ENCODE measurements at regions not wholly inside any gene's neighbourhood (a gene's known extent, or its start where the extent isn't known, plus 50 kb on each side); places are given as distances from the start of the nearest gene placed in this dataset.

GRCh38 chr12:13794706-13795105, 186.7 kb downstream of the GRIN2B start:
- DNase-seq (ENCODE audit: low read depth), result no peak
- Histone ChIP-seq H3K9me3 (ENCODE audit: control insufficient read depth, low read length) (no peaks in the 10 kb centered on the region), H3K9ac (ENCODE audit: low read length) (no peak overlapping the region), H3K4me3 (ENCODE audit: low read length) (no peak overlapping the region), H3K36me3 (ENCODE audit: control insufficient read depth, insufficient read depth, low read length, severe bottlenecking) (no peaks in the 10 kb centered on the region), H3K27me3 (replicated peaks; ENCODE audit: control insufficient read depth, insufficient read depth, low read length) (no peaks in the 10 kb centered on the region), H3K4me1 (ENCODE audit: control insufficient read depth, insufficient read depth, low read length) (no peaks in the 10 kb centered on the region)

- DNase-seq (ENCODE audit: low read depth), result no peak
- H3K27me3 ChIP-seq (replicated peaks; ENCODE audit: control insufficient read depth, insufficient read depth, low read length), result peaks cover 8% of the 10 kb centered on the region
Observed at GRCh38 chr12:13790317-13790716, 191.1 kb downstream of the GRIN2B start.

GRCh38 chr12:13788626-13789025, 192.8 kb downstream of the GRIN2B start:
- Histone ChIP-seq H3K9ac (ENCODE audit: low read length) (no peak overlapping the region), H3K4me1 (ENCODE audit: control insufficient read depth, insufficient read depth, low read length) (no peaks in the 10 kb centered on the region), H3K4me3 (ENCODE audit: low read length) (no peak overlapping the region), H3K9me3 (ENCODE audit: control insufficient read depth, low read length) (no peaks in the 10 kb centered on the region), H3K36me3 (ENCODE audit: control insufficient read depth, insufficient read depth, low read length, severe bottlenecking) (no peaks in the 10 kb centered on the region), H3K27me3 (replicated peaks; ENCODE audit: control insufficient read depth, insufficient read depth, low read length) (peaks cover 8% of the 10 kb centered on the region)
- no peak for DNase-seq (ENCODE audit: low read depth)

More at GRCh38 chr12:13790317-13790716, 191.1 kb downstream of the GRIN2B start:
- no peaks in the 10 kb centered on the region for H3K9me3 ChIP-seq (ENCODE audit: control insufficient read depth, low read length)
- no peak overlapping the region for H3K4me3 ChIP-seq (ENCODE audit: low read length)
- H3K9ac ChIP-seq (ENCODE audit: low read length), result no peak overlapping the region
- H3K36me3 ChIP-seq (ENCODE audit: control insufficient read depth, insufficient read depth, low read length, severe bottlenecking), result no peaks in the 10 kb centered on the region
- H3K4me1 ChIP-seq (ENCODE audit: control insufficient read depth, insufficient read depth, low read length), result no peaks in the 10 kb centered on the region

GRCh38 chr12:13786646-13787045, 194.8 kb downstream of the GRIN2B start:
- H3K9me3 ChIP-seq (ENCODE audit: control insufficient read depth, low read length), result no peaks in the 10 kb centered on the region
- no peak for DNase-seq (ENCODE audit: low read depth)
- H3K9ac ChIP-seq (ENCODE audit: low read length), result no peak overlapping the region

GRCh38 chr12:13784504-13784903, 196.9 kb downstream of the GRIN2B start:
- no peak overlapping the region for H3K9ac ChIP-seq (ENCODE audit: low read length)
- no peaks in the 10 kb centered on the region for H3K9me3 ChIP-seq (ENCODE audit: control insufficient read depth, low read length)
- H3K27me3 ChIP-seq (replicated peaks; ENCODE audit: control insufficient read depth, insufficient read depth, low read length), result peaks cover 8% of the 10 kb centered on the region
- DNase-seq (ENCODE audit: low read depth), result no peak
- H3K4me3 ChIP-seq (ENCODE audit: low read length), result no peak overlapping the region
- no peaks in the 10 kb centered on the region for H3K4me1 ChIP-seq (ENCODE audit: control insufficient read depth, insufficient read depth, low read length)
- H3K36me3 ChIP-seq (ENCODE audit: control insufficient read depth, insufficient read depth, low read length, severe bottlenecking), result no peaks in the 10 kb centered on the region

More at GRCh38 chr12:13786646-13787045, 194.8 kb downstream of the GRIN2B start:
- H3K27me3 ChIP-seq (replicated peaks; ENCODE audit: control insufficient read depth, insufficient read depth, low read length), result peaks cover 8% of the 10 kb centered on the region
- no peaks in the 10 kb centered on the region for H3K4me1 ChIP-seq (ENCODE audit: control insufficient read depth, insufficient read depth, low read length)
- no peak overlapping the region for H3K4me3 ChIP-seq (ENCODE audit: low read length)
- no peaks in the 10 kb centered on the region for H3K36me3 ChIP-seq (ENCODE audit: control insufficient read depth, insufficient read depth, low read length, severe bottlenecking)

GRCh38 chr12:13780453-13780852, 200.9 kb downstream of the GRIN2B start:
- Histone ChIP-seq H3K4me3 (ENCODE audit: low read length) (no peak overlapping the region), H3K9me3 (ENCODE audit: control insufficient read depth, low read length) (no peaks in the 10 kb centered on the region), H3K4me1 (ENCODE audit: control insufficient read depth, insufficient read depth, low read length) (no peaks in the 10 kb centered on the region), H3K27me3 (replicated peaks; ENCODE audit: control insufficient read depth, insufficient read depth, low read length) (peaks cover 7% of the 10 kb centered on the region), H3K9ac (ENCODE audit: low read length) (no peak overlapping the region), H3K36me3 (ENCODE audit: control insufficient read depth, insufficient read depth, low read length, severe bottlenecking) (no peaks in the 10 kb centered on the region)
- no peak for DNase-seq (ENCODE audit: low read depth)

GRCh38 chr12:13777374-13777773, 204.0 kb downstream of the GRIN2B start:
- H3K9ac ChIP-seq (ENCODE audit: low read length), result no peak overlapping the region
- peaks cover 7% of the 10 kb centered on the region for H3K27me3 ChIP-seq (replicated peaks; ENCODE audit: control insufficient read depth, insufficient read depth, low read length)
- H3K9me3 ChIP-seq (ENCODE audit: control insufficient read depth, low read length), result no peaks in the 10 kb centered on the region
- no peak overlapping the region for H3K4me3 ChIP-seq (ENCODE audit: low read length)
- DNase-seq (ENCODE audit: low read depth), result no peak
- H3K36me3 ChIP-seq (ENCODE audit: control insufficient read depth, insufficient read depth, low read length, severe bottlenecking), result no peaks in the 10 kb centered on the region
- H3K4me1 ChIP-seq (ENCODE audit: control insufficient read depth, insufficient read depth, low read length), result no peaks in the 10 kb centered on the region

GRCh38 chr12:13772264-13772663, 209.1 kb downstream of the GRIN2B start:
- H3K27me3 ChIP-seq (replicated peaks; ENCODE audit: control insufficient read depth, insufficient read depth, low read length), result peaks cover 5% of the 10 kb centered on the region
- no peaks in the 10 kb centered on the region for H3K36me3 ChIP-seq (ENCODE audit: control insufficient read depth, insufficient read depth, low read length, severe bottlenecking)
- no peaks in the 10 kb centered on the region for H3K9me3 ChIP-seq (ENCODE audit: control insufficient read depth, low read length)
- no peak overlapping the region for H3K4me3 ChIP-seq (ENCODE audit: low read length)
- H3K4me1 ChIP-seq (ENCODE audit: control insufficient read depth, insufficient read depth, low read length), result no peaks in the 10 kb centered on the region
- H3K9ac ChIP-seq (ENCODE audit: low read length), result no peak overlapping the region
- DNase-seq (ENCODE audit: low read depth), result no peak

- H3K9me3 ChIP-seq (ENCODE audit: control insufficient read depth, low read length), result no peaks in the 10 kb centered on the region
- no peaks in the 10 kb centered on the region for H3K4me1 ChIP-seq (ENCODE audit: control insufficient read depth, insufficient read depth, low read length)
- DNase-seq (ENCODE audit: low read depth), result no peak
- H3K9ac ChIP-seq (ENCODE audit: low read length), result no peak overlapping the region
- H3K36me3 ChIP-seq (ENCODE audit: control insufficient read depth, insufficient read depth, low read length, severe bottlenecking), result no peaks in the 10 kb centered on the region
- no peaks in the 10 kb centered on the region for H3K27me3 ChIP-seq (replicated peaks; ENCODE audit: control insufficient read depth, insufficient read depth, low read length)
- no peak overlapping the region for H3K4me3 ChIP-seq (ENCODE audit: low read length)
Observed at GRCh38 chr12:13770576-13770975, 210.8 kb downstream of the GRIN2B start.

- Histone ChIP-seq H3K36me3 (ENCODE audit: control insufficient read depth, insufficient read depth, low read length, severe bottlenecking) (no peaks in the 10 kb centered on the region), H3K9ac (ENCODE audit: low read length) (no peak overlapping the region), H3K4me3 (ENCODE audit: low read length) (no peak overlapping the region), H3K27me3 (replicated peaks; ENCODE audit: control insufficient read depth, insufficient read depth, low read length) (no peaks in the 10 kb centered on the region), H3K9me3 (ENCODE audit: control insufficient read depth, low read length) (no peaks in the 10 kb centered on the region), H3K4me1 (ENCODE audit: control insufficient read depth, insufficient read depth, low read length) (no peaks in the 10 kb centered on the region)
- no peak for DNase-seq (ENCODE audit: low read depth)
Observed at GRCh38 chr12:13769966-13770365, 211.4 kb downstream of the GRIN2B start.

- H3K4me3 ChIP-seq (ENCODE audit: low read length), result no peak overlapping the region
Observed at GRCh38 chr12:13769273-13769672, 212.1 kb downstream of the GRIN2B start.

GRCh38 chr12:13764748-13765147, 216.7 kb downstream of the GRIN2B start:
- Histone ChIP-seq H3K4me1 (ENCODE audit: control insufficient read depth, insufficient read depth, low read length) (no peaks in the 10 kb centered on the region), H3K9me3 (ENCODE audit: control insufficient read depth, low read length) (no peaks in the 10 kb centered on the region), H3K27me3 (replicated peaks; ENCODE audit: control insufficient read depth, insufficient read depth, low read length) (peaks cover 5% of the 10 kb centered on the region), H3K36me3 (ENCODE audit: control insufficient read depth, insufficient read depth, low read length, severe bottlenecking) (no peaks in the 10 kb centered on the region), H3K9ac (ENCODE audit: low read length) (no peak overlapping the region), H3K4me3 (ENCODE audit: low read length) (no peak overlapping the region)
- DNase-seq (ENCODE audit: low read depth), result no peak

More at GRCh38 chr12:13769273-13769672, 212.1 kb downstream of the GRIN2B start:
- H3K9ac ChIP-seq (ENCODE audit: low read length), result no peak overlapping the region
- no peak for DNase-seq (ENCODE audit: low read depth)
- no peaks in the 10 kb centered on the region for H3K9me3 ChIP-seq (ENCODE audit: control insufficient read depth, low read length)
- H3K4me1 ChIP-seq (ENCODE audit: control insufficient read depth, insufficient read depth, low read length), result no peaks in the 10 kb centered on the region
- H3K36me3 ChIP-seq (ENCODE audit: control insufficient read depth, insufficient read depth, low read length, severe bottlenecking), result no peaks in the 10 kb centered on the region
- no peaks in the 10 kb centered on the region for H3K27me3 ChIP-seq (replicated peaks; ENCODE audit: control insufficient read depth, insufficient read depth, low read length)

Measured in adipocyte (in vitro differentiated cells).